HG02885 (cell line): ENCODE measurements at regions not wholly inside any gene's neighbourhood (a gene's known extent, or its start where the extent isn't known, plus 50 kb on each side); places are given as distances from the start of the nearest gene placed in this dataset.
A peak's percentile ranks its signal among the peaks of the same experiment; 100 is the strongest.

Source experiments
- ATAC-seq: cut with Tn5 transposase; IDR thresholded peaks from one replicate; pipeline ENCODE4 v1.9.1; 2021; ENCODE audit warnings: mild to moderate bottlenecking; ENCODE audit not compliant: unreplicated experiment, poor library complexity

DNA sequence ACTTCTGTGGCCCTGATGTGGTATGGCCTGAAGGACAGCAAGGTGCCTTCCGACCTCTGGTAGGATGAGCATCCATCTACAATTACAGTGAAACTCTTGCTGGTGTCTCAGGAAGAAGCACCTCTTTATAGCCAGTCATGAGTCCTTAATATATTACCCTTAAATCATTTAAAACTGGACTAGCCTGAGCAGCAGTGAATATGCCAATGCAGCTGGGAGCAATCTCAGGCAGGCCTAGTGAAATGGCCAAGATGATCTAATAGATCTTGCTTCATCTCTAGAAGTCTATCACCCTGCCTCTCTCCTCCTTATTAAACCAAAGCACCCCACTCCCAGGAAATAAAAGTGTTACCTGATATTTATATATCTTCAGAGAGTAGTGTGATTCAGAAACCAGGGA is 66.7 kb upstream of the SORCS3 start:
- no peak for ATAC-seq

DNA sequence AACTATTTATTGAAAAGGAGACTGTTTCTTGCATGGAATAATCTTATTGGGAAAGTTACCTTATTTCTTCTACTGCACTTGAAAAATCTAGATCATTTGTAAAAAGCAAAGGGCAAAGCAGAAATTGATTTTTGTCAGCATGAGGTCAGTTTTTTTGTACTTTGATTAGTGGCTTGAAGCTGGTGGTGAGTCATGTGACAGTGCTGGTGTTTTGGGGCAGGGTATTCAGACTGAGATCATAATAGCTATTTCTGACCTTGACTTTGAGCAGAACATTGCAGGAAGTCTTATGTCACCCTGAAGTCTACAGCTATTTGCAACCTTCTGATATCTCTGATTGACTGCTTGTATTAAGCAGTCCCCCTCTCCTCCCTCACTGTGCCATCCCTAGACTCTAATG is 66.3 kb upstream of the SORCS3 start:
- ATAC-seq = no peak

DNA sequence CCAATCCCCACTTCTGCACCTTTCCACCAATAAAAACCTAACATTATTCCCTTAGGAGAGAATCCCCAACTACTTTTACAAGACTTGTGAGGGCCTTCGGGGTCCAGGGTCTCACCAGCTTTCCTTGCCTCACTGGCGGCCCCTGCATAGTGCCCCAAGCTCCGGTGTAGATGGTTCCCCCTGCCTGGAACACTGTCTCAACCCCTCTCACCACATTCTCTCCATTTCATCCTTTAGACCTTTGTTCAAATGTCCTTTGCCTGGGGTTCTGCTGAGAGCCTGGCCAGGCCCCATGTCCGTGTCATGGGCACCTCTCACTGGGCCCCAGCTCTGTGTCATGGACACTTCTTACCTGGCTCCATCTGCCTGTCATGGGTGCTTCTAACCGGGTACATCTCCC is 64.5 kb upstream of the SORCS3 start:
- no peak for ATAC-seq

DNA sequence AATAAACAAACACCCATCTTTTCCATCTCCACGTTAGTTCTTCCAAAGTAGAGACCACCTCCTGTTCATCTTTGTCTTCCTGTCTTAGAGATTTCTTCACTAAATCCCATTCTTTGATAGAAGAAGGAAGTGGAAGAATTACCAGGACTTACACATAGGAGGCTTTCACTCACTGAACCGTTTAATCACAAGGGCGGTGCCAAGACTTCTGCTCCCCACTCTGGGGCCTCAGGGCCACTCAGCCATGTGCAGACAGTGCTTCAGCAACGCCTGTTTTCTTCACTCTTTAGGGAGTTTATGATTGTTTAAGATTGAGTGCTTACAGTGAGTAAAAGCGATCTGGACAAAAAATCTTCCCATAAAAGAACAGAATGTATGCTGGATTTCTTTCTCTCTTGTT is 63.9 kb upstream of the SORCS3 start:
- ATAC-seq = no peak

DNA sequence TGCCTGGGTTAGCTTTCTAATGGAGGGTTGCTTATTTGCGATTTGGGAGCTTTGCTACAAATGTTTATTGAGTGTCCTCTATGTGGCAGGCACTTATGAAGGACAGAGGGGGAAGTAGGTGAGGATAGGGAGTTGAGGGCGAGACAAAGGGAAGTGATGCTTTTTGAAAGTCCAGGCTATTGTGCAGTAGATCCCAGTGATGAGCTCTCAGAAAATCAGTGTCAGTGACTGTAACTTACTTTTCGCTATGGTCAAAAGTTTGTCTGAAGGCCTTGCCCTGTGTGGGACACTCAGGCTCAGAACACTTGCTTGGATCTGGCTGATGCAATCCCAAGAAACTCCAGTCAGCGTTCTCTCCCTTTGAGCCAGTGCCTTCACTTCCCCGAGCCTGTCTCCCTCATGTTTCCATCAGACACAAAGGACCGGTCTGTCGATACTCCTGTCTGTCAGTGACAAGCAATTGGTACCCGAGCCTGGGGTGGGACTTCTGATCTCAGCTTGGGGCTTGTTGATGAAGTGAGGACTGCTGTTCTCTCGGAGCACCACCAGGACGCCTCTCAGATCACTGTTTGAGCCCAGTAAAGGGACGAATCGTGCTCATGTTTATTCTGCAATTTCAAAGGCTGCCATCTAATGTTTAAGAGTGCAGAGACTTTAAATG is 63.1 kb upstream of the SORCS3 start:
- no peak for ATAC-seq

DNA sequence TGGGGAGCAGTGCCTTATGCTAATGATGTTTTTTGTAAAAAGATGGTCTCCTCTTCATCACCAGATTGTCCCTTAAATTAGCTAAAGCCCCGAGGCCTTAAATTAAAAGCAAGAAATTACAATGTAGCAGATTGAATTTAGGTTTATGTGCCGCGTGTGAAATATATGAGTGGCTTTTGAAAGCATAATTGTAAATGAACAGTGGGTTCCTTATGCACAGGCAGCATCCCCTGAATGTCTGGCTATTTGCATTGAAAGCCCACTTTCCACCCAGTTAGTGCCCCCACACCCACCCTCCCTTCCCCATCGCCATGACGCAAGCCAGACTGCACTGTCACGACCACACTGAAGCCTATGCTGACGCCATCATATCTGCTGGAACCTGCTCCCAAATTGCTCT is 62.4 kb upstream of the SORCS3 start:
- ATAC-seq = no peak

DNA sequence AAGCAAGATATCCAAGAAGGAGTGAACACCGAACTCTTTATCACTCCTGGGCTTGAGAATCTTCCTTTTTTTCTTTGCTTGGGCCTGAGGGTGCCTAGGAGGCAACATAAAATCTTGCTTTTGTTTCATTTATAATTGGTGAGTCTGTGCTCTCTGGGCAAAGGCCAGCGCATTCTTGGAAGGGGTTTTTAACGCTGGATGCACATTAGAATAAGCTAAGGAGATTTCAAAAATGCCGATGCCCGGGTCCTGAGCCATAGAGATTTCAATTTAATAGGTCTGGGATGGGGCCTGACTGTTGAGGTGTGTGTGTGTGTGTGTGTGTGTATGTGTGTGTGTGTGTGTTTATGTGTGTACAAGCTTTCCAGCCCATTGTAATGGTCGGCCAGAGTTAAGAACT is 62.0 kb upstream of the SORCS3 start:
- no peak for ATAC-seq

DNA sequence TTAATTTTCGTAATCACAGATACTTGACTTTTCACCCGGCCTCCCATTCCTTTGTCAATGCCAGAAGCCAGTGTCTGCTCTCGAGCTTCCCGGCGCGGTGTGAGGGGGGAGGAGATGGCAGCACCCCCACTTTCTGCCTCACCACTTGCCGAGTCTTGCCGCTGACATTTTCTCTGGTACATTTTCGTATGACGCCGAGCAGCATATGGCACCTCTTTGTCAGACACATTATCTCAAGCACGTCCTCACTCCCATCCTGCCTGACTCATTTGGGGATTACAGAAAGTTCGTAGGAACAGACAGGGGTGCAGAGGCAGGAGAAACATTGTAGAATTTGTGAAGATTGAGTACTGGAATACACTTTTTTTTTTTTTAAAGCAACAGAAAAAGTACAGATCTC is 60.8 kb upstream of the SORCS3 start:
- no peak for ATAC-seq

DNA sequence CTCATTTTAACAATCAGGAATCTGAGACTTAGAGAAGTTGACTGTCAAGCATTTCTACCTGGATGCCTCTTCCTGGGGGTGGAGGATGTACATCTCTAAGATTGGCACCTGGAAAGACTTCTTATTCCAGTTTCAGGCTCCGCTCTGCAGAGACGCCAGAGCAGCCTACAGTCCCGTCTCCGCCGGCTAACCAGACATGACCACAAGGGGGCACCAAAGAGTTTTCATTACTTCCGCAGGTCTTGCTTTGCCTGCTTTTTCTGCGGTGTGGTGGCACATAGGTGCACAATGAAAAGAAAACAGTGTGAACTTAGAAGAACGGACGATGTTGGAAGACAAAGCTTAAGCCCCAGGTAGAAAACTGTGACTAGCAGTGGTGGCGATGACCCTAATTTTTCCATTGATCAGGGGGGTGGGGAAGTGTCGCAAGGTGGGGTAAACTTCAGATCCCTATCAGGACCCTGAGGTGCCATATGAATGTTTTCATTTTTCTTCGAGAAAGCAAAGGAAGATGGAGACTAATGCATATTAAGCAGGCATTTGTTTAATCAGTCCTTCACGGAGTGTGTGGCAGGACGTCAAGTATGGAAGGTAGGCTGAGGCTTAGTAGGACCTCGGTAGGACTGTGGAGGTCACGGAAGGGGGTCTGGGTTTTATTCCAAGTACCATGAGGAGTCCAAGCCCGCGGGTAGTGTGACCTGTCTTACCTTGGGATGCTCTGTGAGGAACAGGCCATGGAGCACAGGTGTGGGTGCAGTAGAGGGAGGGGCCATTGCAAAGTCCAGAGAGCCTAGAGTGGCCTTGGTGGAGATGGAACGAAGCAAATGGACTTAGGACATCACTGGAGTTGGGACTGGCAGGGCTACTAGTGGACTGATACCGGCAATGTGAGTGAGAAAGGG is 60.1 kb upstream of the SORCS3 start:
- peak; percentile 83 for ATAC-seq

DNA sequence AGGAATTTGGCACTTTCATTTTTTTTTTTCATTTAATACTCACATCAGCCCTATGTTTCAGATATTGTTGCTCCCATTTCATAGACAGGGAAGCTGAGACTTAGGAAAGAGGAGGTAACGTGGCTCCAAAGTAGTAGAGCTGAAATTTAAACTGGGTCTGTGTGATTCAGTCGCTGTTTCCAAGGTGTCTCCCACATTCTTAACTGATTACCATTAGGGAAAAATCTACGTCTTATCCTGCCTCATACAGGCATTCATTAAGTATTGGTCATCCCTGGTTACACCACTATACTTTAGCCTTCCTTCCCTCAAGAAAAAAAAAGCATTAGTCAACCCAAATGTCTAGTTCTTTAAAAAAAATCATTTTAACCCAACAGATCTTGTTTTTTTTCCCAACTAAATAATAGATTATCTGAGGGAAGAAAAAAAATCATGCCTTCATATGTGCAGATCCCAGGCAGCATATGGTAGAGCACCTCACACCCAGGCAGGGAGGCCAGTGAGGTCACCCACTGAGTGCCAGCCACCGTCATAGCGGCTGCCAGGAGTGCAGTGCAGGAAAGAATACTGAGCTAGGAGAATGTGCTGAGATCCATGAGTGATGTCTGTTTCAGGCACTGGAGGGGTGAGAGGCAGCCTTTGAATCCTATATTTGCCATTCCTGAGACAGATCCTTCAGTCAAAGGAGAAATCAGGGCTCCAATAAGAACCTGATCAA is 59.0 kb upstream of the SORCS3 start:
- ATAC-seq = no peak

DNA sequence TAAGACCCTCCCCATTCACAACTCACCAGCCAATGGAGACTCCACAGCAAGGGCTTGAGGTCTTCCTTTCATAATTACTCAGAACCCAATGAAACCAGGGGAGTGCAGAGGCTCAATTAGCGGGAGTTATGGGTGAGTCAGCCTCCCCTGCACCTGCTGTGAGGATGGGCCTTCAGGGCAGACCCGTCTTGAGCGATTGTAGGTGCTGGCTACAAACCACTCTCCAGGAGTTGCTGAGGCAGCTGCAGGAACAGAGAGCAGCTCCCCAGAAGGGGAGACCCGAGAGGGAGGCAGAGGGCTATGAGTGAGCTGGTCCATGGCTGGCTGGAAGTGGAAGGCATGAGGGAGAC is 58.5 kb upstream of the SORCS3 start:
- ATAC-seq = no peak

DNA sequence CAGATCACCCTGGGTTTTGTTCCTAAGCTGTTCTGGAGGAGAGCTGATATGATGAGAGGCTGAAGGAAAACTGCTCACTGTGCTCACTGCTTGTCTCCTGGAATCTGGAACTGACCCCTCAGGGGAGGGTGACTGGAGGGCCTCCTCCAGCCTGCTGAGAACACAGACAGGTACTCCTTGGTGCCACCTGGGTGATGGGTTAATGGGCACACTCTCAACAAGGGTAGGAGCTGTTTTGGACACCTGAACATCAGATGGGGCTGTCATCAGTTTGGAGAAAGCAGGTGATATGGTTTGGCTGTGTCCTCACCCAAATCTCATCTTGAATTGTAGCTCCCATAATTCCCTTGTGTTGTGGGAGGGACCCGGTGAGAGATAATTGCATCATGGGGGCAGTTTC is 58.1 kb upstream of the SORCS3 start:
- no peak for ATAC-seq

DNA sequence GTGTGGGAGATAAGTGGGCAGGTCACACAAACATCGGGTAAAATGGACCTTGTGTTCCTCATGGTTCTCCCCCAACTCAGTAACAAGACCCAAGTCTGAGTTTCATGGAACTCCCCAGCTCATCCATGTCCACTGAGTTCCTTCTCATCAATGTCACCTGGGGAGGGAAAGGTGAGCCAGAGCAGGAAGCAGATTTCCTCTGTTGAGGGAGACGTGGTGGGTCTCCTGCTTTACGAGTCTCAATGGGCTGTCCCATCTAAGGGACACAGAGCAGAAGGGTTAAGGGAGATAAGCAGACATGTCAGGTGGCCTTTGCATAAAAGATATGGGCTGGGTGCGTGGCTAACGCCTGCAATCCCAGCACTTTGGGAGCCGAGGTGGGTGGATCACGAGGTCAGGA is 56.5 kb upstream of the SORCS3 start:
- ATAC-seq = no peak

DNA sequence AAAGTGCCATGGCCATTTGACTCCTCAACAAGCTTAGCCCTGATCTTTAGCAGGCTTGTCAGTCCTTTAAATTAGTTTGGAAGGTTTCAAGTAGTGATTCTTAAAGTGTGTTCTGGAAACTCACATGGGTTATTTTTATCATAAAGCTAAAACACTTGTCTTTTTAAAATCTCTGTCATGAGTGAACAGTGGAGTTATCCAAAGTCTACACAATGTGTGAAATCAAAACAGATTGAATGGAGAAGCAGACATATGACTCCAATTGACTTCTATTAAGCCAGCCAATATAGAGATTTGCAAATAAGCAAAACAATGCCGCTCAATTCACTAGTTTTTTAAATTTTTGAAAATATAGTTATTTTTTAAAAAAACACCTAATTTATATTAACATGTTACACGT is 53.3 kb upstream of the SORCS3 start:
- no peak for ATAC-seq

DNA sequence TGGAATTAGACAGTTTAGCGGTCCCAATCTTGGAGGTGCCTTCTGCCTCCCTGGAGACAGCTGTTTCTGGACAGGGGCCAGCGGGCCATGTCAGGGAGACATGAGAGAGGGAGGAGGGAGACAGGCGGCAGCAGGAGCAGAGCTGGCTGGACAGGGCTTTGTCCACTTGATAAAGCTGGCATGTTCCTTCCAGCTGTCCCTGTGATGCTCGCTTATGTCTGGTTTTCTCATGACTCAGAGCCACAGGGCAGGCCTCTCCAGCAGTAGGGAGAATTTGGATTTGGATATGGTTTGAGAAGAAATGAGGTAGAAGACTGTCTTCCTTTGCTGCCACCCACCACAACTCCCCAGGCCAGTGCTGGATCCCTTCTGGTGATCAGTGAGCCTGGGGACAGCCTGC is 51.7 kb upstream of the SORCS3 start:
- ATAC-seq = no peak

DNA sequence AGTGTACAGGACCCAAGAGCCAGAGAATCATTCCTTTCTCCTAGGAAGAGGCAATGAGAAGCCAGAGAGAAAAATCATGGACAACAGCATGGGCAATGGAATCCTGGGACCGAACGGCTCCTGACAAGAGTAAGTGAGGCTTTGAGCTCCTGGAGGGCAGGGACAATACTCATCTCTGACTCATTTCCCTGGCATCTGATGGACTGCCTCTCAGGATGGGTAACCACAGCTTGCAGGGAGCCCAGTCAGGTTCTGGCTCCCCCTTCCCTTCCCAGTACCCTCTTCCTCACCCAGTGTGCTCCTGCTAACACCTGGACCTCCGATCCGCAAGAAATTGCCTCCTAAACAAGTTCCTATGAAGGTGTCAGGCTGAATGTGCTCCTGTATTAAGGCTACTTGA is 51.2 kb upstream of the SORCS3 start:
- ATAC-seq = no peak
